SK-N-MC (cell line): ENCODE measurements at regions not wholly inside any gene's neighbourhood (a gene's known extent, or its start where the extent isn't known, plus 50 kb on each side); places are given as distances from the start of the nearest gene placed in this dataset.

ENCODE experiments used
- EZH2 ChIP-seq: fragments of 200-600 bp; sonication (generic); IDR thresholded peaks from one replicate; pipeline ENCODE4 v1.6.1; 2017; ENCODE audit warnings: antibody characterized with exemption
- FOXP2 ChIP-seq: optimal IDR thresholded peaks from 2 replicates; pipeline ENCODE3; 2011; ENCODE audit warnings: mild to moderate bottlenecking, moderate library complexity; ENCODE audit not compliant: insufficient read depth; ENCODE audit errors: extremely low read length, control extremely low read depth
- POLR2AphosphoS5 ChIP-seq: IDR thresholded peaks from 2 replicates; pipeline ENCODE4 v1.6.1; 2012; ENCODE audit warnings: mild to moderate bottlenecking, low read depth, low read length, borderline replicate concordance

DNA sequence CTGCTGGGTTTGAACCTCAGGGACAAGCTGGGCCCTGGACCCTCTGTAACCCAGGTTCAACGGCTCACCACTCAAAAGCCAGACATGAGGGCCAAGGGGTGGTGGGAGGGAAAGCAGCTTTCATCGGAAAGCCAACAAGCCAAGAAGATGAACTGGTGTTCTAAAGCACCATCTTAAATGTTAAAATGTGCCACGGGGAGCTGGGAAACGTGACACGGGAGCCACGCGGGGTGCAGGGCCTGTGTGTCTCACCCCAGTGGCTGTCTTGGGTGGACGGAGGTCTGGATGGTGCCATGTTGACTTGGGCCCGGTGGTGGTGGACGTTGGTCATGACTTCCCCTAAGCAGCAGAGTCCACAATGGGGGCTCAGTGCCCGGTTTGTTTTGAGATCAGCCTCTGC is 97.7 kb upstream of the SFSWAP start:
- TF ChIP-seq EZH2 (no peak), POLR2AphosphoS5 (no peak), FOXP2 (no peak)
